ENCODE measurements at regions not wholly inside any gene's neighbourhood (a gene's known extent, or its start where the extent isn't known, plus 50 kb on each side); places are given as distances from the start of the nearest gene placed in this dataset.

DNA sequence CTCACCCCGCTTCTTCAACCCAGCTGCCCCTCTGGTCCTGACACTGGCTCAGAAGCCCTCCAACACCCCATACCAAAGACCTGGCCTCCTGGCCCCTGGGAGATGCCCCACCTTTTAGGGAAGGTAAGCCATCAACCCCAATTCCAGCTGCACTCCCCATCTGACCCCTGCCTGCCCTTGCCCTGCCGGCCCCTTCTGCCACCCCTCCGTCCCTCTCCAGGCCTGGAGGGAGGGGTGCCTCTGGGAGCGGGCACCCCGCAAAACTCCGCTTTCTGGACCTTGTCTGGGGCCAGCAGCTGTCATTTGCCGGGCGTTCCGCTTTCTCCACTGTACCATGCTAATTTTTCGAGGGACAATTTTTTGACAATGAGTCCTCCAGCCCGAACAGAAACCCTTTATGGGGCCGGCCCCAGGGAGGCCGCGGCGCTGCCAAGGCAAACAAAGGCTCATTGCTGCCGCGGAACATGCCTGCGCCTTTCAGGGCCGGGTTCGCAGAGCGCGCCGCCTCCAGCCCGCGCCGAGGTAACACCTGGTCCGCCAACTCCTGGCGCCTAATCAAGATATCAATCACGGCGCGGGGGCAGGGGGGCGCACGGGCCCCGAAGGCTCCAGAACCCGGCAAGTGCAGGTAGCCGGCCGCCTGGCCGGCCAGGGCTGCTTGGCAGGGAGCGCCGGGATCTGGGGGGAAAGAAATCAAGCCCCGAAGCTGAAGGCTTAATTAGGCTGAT, 96.0 kb downstream of the INHBB start:
- DNase-seq: peak; percentile 32

GRCh38 chr2:120442541-120442922, 96.6 kb downstream of the INHBB start:
- DNase-seq: peak; percentile 24

DNA sequence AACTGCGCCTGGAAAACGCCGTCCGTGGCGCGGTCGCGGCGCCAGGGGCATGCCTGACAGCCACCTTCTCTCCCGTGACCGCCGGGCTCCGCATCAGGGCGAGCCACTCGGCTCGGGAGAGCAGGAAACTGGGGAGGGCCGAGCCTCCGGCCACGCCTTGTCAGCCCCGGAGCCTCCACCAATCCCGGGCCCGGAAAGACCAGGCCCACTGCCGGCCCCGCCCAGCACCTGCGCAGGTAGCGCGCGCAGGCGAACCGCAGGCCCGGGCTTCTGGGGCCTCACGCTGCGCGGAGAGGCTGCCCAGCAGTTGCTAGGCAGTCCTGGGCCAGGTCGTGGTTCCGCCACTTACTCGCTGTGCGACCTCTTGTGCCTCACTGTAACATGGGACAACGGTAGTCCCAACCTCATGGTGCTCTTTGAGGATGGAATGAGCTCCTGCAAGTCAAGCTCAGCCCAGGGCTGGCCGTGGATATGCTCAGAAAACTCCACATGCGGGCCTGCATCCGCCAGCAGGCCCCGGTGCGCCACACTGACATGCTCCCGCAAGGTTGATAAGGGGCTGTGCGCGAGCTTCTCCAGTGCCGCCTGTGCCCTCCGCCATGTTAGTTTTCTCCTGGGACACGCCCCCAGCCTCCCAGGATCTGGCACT, 97.1 kb downstream of the INHBB start:
- DNase-seq: peak; percentile 29

DNA sequence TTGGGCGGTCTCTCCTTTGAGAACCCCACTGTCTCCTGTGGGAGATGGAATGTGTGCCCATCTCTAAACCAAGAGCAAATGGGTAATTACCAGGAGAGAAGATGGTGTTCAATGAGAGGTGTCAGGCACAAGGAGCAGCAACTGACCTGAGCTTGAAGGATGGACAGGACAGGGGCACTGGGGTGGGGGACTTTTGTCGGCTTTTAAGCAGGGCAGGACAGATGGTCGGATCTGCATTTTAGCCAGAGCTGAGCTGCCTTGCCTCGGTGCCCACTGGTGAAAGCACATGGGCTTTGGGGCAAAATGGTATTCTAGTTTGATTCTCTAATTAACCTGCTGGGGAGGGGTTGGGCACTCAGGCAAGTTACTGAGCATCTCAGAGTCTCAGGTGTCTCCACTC, 98.0 kb downstream of the INHBB start:
- DNase-seq: peak; percentile 15

DNA sequence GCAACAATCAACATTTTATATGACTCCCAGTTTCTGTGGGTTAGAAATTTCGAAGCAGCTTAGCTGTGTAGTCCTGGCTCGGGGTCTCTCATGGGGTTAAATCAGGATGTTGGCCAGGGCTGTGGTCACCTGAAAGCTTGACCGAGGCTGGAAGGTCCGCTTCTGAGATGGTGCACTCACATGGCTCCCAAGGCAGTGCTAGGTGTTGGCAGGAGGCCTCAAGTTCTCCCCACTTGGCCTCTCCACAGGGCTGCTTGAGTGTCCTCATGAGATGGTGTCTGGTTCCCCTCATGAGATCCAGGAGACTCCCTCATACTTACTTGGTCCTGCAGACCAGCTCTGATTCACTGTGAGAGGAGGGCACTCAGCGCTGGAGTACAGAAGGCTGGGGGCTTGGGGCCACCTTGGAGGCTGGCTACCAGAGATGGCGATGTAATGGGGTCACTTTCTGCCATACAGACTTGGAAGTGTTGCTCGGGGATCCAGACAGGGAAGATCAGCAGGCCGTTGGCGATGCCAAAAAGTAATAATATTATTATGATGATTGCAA, 98.8 kb downstream of the INHBB start:
- DNase-seq: no peak

- DNase-seq: peak; percentile 8
Observed at GRCh38 chr2:120445449-120446143, 99.7 kb downstream of the INHBB start.

GRCh38 chr2:120446236-120447126, 100.5 kb downstream of the INHBB start:
- peak; percentile 19 for DNase-seq

- peak; percentile 16 for DNase-seq
Observed at GRCh38 chr2:120447127-120447785, 101.3 kb downstream of the INHBB start.

DNA sequence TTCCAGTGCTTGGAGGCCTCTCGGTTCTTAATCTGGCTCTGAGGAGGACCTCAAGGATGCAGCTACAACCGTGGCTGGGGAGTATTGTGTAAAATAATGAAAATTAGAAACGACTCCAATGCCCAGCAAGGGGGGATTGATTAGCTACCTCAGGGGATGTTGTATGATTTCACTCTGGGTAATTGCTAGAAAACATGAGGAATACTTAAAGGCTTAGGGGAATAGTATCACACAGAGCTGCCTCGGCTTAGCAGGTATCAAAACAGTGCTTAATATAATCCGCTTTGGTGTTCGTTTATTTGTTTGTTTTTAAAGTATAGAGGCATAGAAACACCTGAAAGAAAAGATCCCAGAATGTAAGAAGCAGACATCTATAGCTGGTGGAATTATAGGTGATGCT, 102.5 kb downstream of the INHBB start:
- no peak for DNase-seq

DNA sequence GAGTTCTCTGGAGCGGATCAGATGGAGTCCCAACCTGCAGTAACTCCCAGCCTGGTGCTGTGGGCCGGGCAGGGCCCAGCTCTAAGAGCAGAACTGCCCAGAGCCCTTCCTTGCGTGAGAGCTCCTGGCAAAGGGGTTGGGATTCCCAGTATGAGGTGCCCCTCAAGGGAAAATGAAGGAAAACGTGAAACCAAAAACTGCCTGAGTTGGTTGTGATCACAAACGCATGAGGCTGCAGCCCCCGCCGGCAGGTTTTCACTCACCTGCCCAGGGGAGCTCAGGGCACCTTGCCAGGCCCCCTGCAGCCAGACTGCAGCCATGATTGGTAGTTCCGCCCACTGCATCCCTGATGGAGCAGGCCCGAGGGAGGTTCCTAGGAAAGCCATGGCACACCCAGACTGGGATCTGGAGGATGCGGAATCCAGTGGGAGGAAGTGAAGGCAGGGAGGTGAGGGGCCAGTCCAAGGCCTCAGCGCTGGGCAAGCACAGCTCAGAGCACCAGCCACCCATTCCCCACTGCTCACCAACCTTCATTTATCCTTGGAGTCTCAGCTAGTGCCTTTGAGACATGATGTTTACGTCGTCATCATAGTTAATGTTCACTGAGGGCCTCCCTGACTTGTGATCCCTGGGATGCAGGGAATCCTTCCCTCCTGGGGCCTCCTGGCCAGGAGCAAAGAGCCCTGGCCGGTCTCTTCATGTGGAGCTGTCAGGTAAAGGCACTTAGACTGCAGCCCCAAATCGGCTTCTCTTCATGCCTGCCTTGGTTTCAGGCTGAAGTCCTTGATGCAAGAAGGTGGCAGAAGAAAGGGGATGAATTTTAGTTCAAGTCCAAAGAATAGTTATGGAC, 103.2 kb downstream of the INHBB start:
- peak; percentile 3 for DNase-seq

DNA sequence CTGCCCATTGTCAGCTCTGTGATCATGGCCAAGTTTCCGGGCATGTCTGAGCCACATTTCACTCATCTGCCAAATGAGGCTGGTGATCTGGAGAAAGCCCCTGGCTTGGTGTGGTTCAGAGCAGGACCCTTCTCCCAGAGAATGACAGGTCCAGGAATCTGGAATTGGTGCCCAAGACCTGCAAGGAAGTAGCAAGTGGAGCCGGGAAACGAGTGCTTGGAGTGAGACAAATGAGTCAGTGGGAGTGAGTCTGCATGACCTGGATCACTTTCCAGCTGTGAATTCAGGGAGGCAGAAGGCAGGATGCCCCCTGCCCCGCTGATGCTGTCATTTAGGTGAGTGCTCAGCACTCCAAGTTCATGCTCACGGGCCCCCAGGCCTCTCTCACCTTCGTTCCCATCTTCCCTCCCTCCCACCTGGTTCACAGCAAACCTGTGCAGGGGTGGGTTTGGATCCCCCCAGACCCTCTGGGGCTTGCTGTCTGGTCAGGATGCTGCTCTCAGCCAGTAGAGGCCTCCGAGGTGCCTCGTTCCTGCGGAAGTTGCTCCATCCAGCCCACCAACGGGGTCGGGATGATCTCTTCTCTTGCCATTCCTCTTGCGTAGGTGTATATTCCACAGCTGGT, 104.4 kb downstream of the INHBB start:
- DNase-seq: peak; percentile 17

DNA sequence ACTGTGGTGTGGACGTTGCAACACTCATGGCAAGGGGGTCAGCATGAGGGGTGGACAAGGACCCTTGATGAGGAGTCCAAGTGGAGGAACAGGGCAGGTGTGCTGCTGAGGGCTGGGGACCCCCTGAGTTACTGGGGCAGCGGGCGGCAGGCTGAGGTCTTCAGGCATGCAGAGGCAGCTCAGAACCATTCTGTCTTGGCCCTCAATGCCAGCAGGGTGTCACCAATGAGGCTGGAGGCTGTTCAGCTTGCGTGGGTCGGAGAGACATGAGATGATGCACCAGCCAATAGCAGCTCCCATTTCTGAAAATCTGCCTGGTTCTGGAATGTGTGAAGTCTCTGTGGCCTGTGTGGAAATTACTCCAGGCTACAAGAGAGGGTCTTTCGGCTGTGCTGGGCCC, 105.4 kb downstream of the INHBB start:
- peak; percentile 25 for DNase-seq

- no peak for DNase-seq
Observed at GRCh38 chr2:120452131-120452530, 106.2 kb downstream of the INHBB start.

- no peak for DNase-seq
Observed at GRCh38 chr2:120452945-120453634, 107.2 kb downstream of the INHBB start.

DNA sequence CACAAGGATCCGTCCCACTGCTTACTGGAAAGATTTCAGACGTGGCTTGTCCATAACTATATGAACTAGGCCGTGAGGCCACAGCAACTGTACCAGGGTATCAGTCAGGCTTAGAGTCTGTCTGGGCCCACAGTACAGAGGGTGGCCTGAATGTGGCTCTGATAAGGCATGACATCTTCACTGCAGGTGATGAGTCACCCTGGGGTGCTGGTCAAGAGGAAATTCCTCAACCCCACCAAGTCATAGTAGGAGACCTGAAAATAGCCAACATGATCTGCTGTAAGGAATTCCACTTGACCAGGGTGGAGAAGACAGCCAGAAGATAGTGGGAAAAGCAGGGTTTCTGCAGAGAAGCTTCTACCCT, 107.7 kb downstream of the INHBB start:
- DNase-seq: no peak

DNA sequence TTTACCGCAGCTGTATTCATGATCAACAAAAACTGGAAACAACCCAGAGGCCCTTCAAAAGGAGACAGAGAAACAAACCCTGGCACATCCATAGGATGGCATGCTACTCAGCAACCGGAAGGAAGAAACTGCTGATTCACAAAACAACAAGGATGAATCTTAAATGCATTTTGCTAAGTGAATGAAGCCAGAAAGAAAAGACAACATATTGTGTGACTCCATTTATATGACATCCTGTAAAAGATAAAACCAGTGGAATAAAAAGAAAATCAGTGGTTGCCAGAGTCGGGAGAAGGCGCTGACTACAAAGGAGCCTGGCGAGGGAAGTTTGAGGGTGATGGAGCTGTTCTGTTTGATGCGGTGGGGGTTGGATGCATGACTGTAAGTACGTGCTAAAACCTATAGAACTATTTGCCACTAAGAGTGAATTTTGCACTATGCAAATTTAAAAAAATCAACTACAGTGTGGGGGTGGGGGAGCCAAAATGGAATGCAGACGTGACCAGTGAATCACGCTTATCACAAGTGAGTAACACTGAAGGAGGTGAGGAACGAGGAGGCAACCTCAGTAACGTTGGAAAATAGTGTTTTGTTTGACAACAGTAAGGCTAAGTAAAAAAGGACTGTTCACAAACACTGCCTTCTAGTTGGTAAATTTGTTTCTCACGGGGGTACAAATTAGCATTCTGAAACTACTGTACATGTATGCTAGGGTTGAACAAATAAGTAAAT, 108.9 kb downstream of the INHBB start:
- no peak for DNase-seq

DNA sequence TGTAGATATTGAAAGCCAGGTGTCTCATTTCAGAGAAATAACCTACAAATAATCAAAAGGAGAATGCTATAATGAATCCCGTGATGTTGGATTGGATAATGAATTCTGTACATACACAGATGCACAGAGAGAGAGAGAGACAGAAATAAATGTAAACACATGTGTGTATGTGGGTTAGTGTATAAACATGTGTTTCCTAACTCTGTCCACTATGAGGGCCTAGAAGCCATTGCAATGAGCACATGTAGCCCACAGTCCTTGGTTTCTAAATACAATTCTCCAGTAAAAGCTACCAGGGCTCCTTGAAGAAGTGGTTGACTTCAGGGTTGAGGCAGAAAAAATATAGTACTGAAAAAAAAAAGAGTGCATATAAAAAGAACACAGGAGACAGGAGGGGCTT, 109.5 kb downstream of the INHBB start:
- DNase-seq: no peak

GRCh38 chr2:120456867-120457266, 110.9 kb downstream of the INHBB start:
- DNase-seq: no peak

DNA sequence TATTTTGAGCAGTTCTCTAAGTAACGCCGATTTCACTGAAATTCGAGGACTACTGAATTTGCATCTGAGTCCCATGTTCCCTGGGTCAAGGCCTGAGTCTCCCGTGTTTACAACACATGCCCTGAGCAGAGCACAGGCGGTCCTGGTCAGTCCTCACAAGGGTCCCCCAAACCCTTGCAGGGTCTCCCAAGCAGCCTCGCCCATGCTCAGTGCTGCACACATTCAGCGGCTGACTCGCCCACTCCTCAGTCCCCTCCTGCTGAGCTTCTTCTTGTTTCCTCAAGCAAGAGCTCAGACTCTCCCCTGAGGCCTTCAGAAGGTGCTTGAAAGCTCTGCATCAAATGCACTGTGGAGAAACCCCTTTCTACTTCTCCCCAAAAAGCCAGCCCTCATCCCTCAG, 114.6 kb downstream of the INHBB start:
- no peak for DNase-seq
